GM19025 (cell line): ENCODE measurements at regions not wholly inside any gene's neighbourhood (a gene's known extent, or its start where the extent isn't known, plus 50 kb on each side); places are given as distances from the start of the nearest gene placed in this dataset.

Experiments
- ATAC-seq: cut with Tn5 transposase; IDR thresholded peaks from one replicate; pipeline ENCODE4 v1.9.1; 2021; ENCODE audit warnings: mild to moderate bottlenecking, low read depth, moderate library complexity; ENCODE audit not compliant: unreplicated experiment

GRCh38 chr2:20539776-20540586, 93.1 kb downstream of the RHOB start:
- ATAC-seq, result no peak

- no peak for ATAC-seq
Observed at GRCh38 chr2:20540587-20541293, 93.9 kb downstream of the RHOB start.

- no peak for ATAC-seq
Observed at GRCh38 chr2:20541294-20541640, 94.4 kb downstream of the RHOB start.

GRCh38 chr2:20541651-20542050, 94.8 kb downstream of the RHOB start:
- ATAC-seq, result no peak

- no peak for ATAC-seq
Observed at GRCh38 chr2:20542269-20542668, 95.4 kb downstream of the RHOB start.

GRCh38 chr2:20542746-20543468, 96.0 kb downstream of the RHOB start:
- no peak for ATAC-seq

GRCh38 chr2:20543469-20544152, 96.7 kb downstream of the RHOB start:
- no peak for ATAC-seq

GRCh38 chr2:20544153-20544747, 97.4 kb downstream of the RHOB start:
- no peak for ATAC-seq

- ATAC-seq, result no peak
Observed at GRCh38 chr2:20549144-20549543, 101.8 kb downstream of the HS1BP3 start.

GRCh38 chr2:20549691-20550348, 101.1 kb downstream of the HS1BP3 start:
- no peak for ATAC-seq

- no peak for ATAC-seq
Observed at GRCh38 chr2:20551260-20551944, 99.5 kb downstream of the HS1BP3 start.

GRCh38 chr2:20551945-20552328, 99.0 kb downstream of the HS1BP3 start:
- ATAC-seq, result no peak

GRCh38 chr2:20552847-20553246, 98.1 kb downstream of the HS1BP3 start:
- ATAC-seq, result no peak

- no peak for ATAC-seq
Observed at GRCh38 chr2:20553580-20553979, 97.3 kb downstream of the HS1BP3 start.

- ATAC-seq, result no peak
Observed at GRCh38 chr2:20555954-20556353, 94.9 kb downstream of the HS1BP3 start.

GRCh38 chr2:20556756-20557155, 94.1 kb downstream of the HS1BP3 start:
- ATAC-seq, result no peak

- ATAC-seq, result no peak
Observed at GRCh38 chr2:20557226-20557625, 93.7 kb downstream of the HS1BP3 start.

GRCh38 chr2:20557635-20558034, 93.3 kb downstream of the HS1BP3 start:
- no peak for ATAC-seq

GRCh38 chr2:20558391-20559150, 92.3 kb downstream of the HS1BP3 start:
- ATAC-seq, result no peak
